Subcutaneous abdominal adipose tissue (tissue), 5 donors: ENCODE measurements at regions not wholly inside any gene's neighbourhood (a gene's known extent, or its start where the extent isn't known, plus 50 kb on each side); places are given as distances from the start of the nearest gene placed in this dataset.
"Not testable (repeated sequence)": the region's sequence is repeated elsewhere in the genome, so short reads cannot be mapped to it uniquely, and the experiment has no call there.

Experiments
- H3K27ac ChIP-seq: one replicate; pipeline ENCODE4 v1.7.0; 2013; ENCODE audit warnings: low read depth, mild to moderate bottlenecking, inconsistent platforms, low read length, moderate library complexity
- H3K27me3 ChIP-seq, 5 donors: one replicate each; pipeline ENCODE4 v1.7.0; 2013; ENCODE audit warnings: low read length in 5 of 5, inconsistent platforms in 1 of 5; ENCODE audit not compliant: control insufficient read depth in 5 of 5, insufficient read depth in 4 of 5
- H3K36me3 ChIP-seq, 5 donors: one replicate each; pipeline ENCODE4 v1.7.0; 2013; ENCODE audit warnings: low read length in 5 of 5; ENCODE audit not compliant: control insufficient read depth in 5 of 5, insufficient read depth in 5 of 5
- H3K4me1 ChIP-seq, 5 donors: one replicate each; pipeline ENCODE4 v1.7.0; 2013; ENCODE audit warnings: low read length in 5 of 5, mild to moderate bottlenecking in 3 of 5, moderate library complexity in 1 of 5; ENCODE audit not compliant: control insufficient read depth in 5 of 5, insufficient read depth in 5 of 5
- H3K4me3 ChIP-seq, 5 donors: one replicate each; pipeline ENCODE4 v1.7.0; 2013; ENCODE audit warnings: low read length in 5 of 5, low read depth in 1 of 5
- H3K9ac ChIP-seq, 5 donors: one replicate each; pipeline ENCODE4 v1.7.0; 2013; ENCODE audit warnings: low read length in 5 of 5, mild to moderate bottlenecking in 4 of 5, moderate library complexity in 3 of 5
- H3K9me3 ChIP-seq, 5 donors: one replicate each; pipeline ENCODE4 v1.7.0; 2013; ENCODE audit warnings: low read length in 5 of 5; ENCODE audit not compliant: control insufficient read depth in 5 of 5
- donor health status: healthy.
- donor health status: healthy.
- donor health status: healthy.
- donor health status: healthy.
- donor health status: healthy.

- no peak overlapping the region for H3K27ac ChIP-seq
- no peaks in the 10 kb centered on the region for H3K36me3 ChIP-seq
- H3K9ac ChIP-seq: no peak overlapping the region
These were observed 378.3 kb downstream of the CCER1 start for GRCh38 chr12:90576707-90577106.

DNA sequence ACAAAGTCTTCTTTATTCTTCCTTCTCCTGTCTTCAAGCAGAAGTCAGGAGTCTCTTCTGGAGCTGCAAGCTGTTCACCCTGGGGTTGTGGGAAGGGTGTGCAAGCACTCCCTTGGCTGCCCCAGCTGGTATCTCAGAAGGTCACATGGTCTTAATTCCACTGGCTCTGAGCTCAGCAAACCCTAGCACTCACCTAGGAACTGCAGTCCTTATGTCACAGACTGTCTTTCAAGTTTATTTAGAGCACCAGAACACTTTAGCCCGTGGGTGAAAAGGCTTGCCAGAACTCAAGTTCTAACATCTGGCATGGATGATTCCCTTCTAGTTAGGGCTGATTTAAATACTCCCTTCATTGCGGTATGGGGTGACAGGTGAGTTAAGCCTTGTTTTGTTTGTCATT is 379.0 kb downstream of the CCER1 start:
- H3K27me3 ChIP-seq: no peaks in the 10 kb centered on the region
- H3K9ac ChIP-seq: no peak overlapping the region
- no peaks in the 10 kb centered on the region for H3K4me1 ChIP-seq
- no peak overlapping the region for H3K4me3 ChIP-seq
- no peak overlapping the region for H3K27ac ChIP-seq
- H3K36me3 ChIP-seq: no peaks in the 10 kb centered on the region
- peaks cover 0 to 3% (median 0%) of the 10 kb centered on the region in 5 donors for H3K9me3 ChIP-seq

More at GRCh38 chr12:90576707-90577106, 378.3 kb downstream of the CCER1 start:
- no peak overlapping the region for H3K4me3 ChIP-seq
- H3K27me3 ChIP-seq: no peaks in the 10 kb centered on the region
- H3K9me3 ChIP-seq: peaks cover 0 to 3% (median 0%) of the 10 kb centered on the region in 5 donors
- H3K4me1 ChIP-seq: no peaks in the 10 kb centered on the region

- Histone ChIP-seq H3K4me3 (no peak overlapping the region), H3K36me3 (no peaks in the 10 kb centered on the region), H3K27ac (no peak overlapping the region), H3K9ac (no peak overlapping the region), H3K27me3 (no peaks in the 10 kb centered on the region), H3K4me1 (no peaks in the 10 kb centered on the region), H3K9me3 (peaks cover 0 to 3% (median 0%) of the 10 kb centered on the region in 5 donors)
These were observed 380.3 kb downstream of the CCER1 start for GRCh38 chr12:90574676-90575075.

DNA sequence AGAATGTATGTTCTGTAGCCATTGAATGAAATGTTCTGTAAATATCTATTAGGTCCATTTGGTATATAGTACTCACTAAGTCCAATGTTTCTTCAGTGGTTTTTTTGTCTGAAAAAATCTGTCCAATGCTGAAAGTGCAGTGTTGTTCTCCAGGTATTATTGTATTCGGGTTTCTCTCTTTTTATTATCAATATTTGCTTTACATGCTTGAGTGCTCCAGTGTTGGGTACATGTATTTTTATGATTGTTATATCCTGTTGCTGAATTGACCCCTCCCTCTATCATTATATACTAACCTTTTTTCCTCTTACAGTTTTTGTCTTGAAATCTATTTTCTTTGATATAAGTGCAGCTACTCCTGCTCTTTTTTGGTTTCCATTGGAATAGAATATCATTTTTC is 382.2 kb downstream of the CCER1 start:
- no peak overlapping the region for H3K4me3 ChIP-seq
- no peak overlapping the region for H3K27ac ChIP-seq
- no peaks in the 10 kb centered on the region for H3K27me3 ChIP-seq
- H3K36me3 ChIP-seq: no peaks in the 10 kb centered on the region
- H3K9me3 ChIP-seq: no peaks in the 10 kb centered on the region
- H3K4me1 ChIP-seq: no peaks in the 10 kb centered on the region
- H3K9ac ChIP-seq: no peak overlapping the region

GRCh38 chr12:90569685-90570084 is 385.3 kb downstream of the CCER1 start:
- no peaks in the 10 kb centered on the region for H3K27me3 ChIP-seq
- H3K4me1 ChIP-seq: no peaks in the 10 kb centered on the region
- H3K27ac ChIP-seq: no peak overlapping the region
- H3K4me3 ChIP-seq: no peak overlapping the region
- peaks cover 0 to 12% (median 9%) of the 10 kb centered on the region in 5 donors for H3K9me3 ChIP-seq
- no peaks in the 10 kb centered on the region for H3K36me3 ChIP-seq
- no peak overlapping the region for H3K9ac ChIP-seq

DNA sequence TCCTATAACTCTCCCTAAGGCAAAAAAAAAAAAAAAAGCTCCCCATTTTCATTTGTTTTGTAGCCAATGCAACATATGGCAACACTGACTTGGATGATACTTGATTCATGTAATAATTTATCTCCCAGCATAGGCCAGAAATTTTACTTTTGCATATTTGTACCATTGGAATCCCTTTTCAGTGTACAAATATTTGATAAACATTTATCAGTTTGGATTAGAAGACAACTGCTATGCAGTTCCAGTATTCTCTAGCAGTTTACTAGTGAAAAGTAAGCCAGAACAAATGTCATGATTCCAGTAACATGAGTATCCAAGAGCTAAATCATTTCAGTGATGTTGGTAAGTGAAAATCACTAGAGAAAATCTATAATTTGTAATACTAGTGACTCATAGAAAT is 392.3 kb downstream of the CCER1 start:
- peaks cover 0 to 12% (median 9%) of the 10 kb centered on the region in 5 donors for H3K9me3 ChIP-seq

GRCh38 chr12:90548595-90548994 is 406.4 kb downstream of the CCER1 start:
- Histone ChIP-seq H3K9me3 (no peaks in the 10 kb centered on the region), H3K27ac (no peak overlapping the region), H3K4me1 (no peaks in the 10 kb centered on the region), H3K4me3 (no peak overlapping the region), H3K27me3 (no peaks in the 10 kb centered on the region), H3K9ac (no peak overlapping the region), H3K36me3 (no peaks in the 10 kb centered on the region)

More for the DNA sequence above, 392.3 kb downstream of the CCER1 start:
- Histone ChIP-seq H3K4me1 (no peaks in the 10 kb centered on the region), H3K27me3 (no peaks in the 10 kb centered on the region), H3K9ac (no peak overlapping the region), H3K4me3 (no peak overlapping the region), H3K36me3 (no peaks in the 10 kb centered on the region), H3K27ac (no peak overlapping the region)

DNA sequence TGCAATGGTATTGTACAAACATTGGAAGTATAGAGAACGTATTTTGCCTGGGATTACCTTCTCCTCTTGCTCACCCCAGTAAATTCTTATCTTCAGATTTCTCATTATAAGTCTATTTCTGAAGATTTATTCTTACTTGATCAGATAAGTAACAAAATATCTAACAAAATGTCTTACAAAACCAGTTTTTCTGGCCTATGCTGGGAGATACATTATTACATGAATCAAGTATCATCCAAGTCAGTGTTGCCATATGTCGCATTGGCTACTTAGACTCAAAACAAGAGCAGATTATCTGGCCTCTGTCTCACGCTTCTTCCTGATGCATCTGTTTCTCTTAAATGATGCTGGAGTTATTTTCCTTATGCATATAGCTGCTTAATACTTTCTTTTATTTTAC is 408.5 kb downstream of the CCER1 start:
- Histone ChIP-seq H3K9ac (no peak overlapping the region), H3K9me3 (no peaks in the 10 kb centered on the region), H3K36me3 (no peaks in the 10 kb centered on the region), H3K27ac (no peak overlapping the region), H3K4me1 (no peaks in the 10 kb centered on the region), H3K4me3 (no peak overlapping the region), H3K27me3 (no peaks in the 10 kb centered on the region)

DNA sequence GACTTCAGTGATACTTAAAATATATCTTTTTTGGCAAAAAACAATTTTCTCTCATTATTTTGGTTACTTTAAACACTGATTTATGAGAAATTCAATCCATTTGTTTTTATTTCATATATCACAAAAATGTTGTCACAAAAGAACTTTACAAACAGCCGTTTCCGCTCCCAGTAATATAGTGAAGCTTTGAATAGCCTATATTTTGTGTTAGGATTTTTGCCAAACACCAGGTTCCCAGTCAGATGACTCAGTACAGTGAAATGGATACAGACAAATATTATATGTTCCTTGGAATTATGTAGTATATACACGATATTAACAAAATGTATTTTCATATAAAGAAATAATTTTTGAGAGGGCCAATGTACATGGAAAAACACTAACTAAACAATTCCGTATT is 411.1 kb downstream of the CCER1 start:
- no peaks in the 10 kb centered on the region for H3K36me3 ChIP-seq
- H3K27me3 ChIP-seq: no peaks in the 10 kb centered on the region
- no peak overlapping the region for H3K4me3 ChIP-seq
- H3K27ac ChIP-seq: no peak overlapping the region
- no peaks in the 10 kb centered on the region for H3K4me1 ChIP-seq
- H3K9me3 ChIP-seq: no peaks in the 10 kb centered on the region
- no peak overlapping the region for H3K9ac ChIP-seq

DNA sequence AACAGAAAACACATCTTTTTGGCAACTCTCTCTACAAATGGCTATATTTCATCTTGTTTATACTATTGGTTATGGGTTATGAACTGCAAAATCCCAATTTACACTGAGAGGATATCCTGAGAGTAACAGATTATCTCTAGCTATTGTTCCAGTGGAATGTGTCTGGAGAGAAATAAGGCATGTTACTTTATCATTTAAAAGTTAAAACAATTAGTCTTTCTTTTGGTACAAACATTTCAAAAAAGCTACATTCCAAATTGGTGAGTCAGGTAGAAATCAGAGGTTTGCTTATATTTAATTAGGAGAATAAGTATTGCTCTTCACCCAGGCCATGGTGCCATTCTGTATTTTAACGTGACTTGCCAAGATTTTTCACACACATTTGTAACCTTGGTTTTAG is 411.6 kb downstream of the CCER1 start:
- H3K4me3 ChIP-seq: no peak overlapping the region
- H3K9me3 ChIP-seq: no peaks in the 10 kb centered on the region
- no peak overlapping the region for H3K27ac ChIP-seq
- no peaks in the 10 kb centered on the region for H3K4me1 ChIP-seq
- no peaks in the 10 kb centered on the region for H3K36me3 ChIP-seq
- no peak overlapping the region for H3K9ac ChIP-seq
- no peaks in the 10 kb centered on the region for H3K27me3 ChIP-seq

GRCh38 chr12:90542852-90543251 is 412.1 kb downstream of the CCER1 start:
- H3K27ac ChIP-seq, H3K9ac ChIP-seq, H3K4me3 ChIP-seq, H3K4me1 ChIP-seq, H3K27me3 ChIP-seq, H3K36me3 ChIP-seq, H3K9me3 ChIP-seq: not testable (repeated sequence)
